WI38 (cell line): ENCODE measurements at regions not wholly inside any gene's neighbourhood (a gene's known extent, or its start where the extent isn't known, plus 50 kb on each side); places are given as distances from the start of the nearest gene placed in this dataset.

Source experiments
- H3K4me3 ChIP-seq: 2 replicates; pipeline ENCODE4 v1.5.1; 2011; ENCODE audit warnings: low read depth, mild to moderate bottlenecking, control low read depth, low read length
- TF ChIP-seq, protein P1 (sequence below): IDR thresholded peaks from 2 replicates; pipeline ENCODE4 v1.5.1; 2012; ENCODE audit warnings: low read depth, mild to moderate bottlenecking, control low read depth, low read length

DNA sequence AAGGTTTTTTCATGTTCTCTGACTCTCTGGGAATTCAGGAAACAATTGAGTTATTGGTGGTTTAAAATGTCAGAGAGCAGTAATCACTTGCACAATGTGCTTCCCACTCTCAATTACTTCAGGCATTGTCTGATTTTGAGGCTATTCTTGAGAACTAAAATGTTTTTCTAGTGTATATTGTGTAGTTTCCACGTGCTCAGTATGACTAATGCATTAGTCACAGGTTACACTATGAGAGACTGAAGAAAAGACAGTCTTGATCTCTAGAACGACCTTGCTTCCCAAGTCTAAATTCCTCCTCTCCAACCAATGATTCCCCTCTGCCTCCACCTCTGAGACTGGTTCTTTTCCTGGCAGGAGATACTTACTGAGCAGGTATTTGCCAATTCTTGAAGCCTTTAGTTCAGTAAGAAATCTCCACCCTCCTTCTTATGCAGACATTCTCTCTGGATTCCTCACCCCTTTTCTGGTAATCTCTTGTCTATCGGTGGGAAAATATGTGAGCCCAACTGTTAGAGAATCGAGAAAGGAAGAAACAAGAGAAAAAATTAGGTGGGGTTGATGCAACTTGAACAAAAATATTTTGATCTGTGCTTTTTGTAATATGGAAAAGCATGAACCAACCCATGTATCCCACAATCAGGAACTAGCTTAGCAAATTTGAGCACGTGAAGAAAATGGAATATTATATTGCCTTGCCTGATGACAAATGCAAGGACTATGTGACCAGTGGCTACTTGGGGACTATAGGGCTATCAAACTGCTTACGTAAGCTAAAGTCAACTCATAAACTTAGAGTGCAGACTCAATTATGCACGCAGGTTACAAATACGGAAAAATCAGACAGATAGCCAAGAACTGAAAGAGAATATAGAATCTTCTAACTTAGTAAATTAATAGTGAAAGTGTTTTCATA is 61.1 kb upstream of the SLC22A16 start:
- H3K4me3 ChIP-seq: peak overlapping the region; percentile 24; the same call in 1 of the 2 replicates
- TF ChIP-seq, protein P1, sequence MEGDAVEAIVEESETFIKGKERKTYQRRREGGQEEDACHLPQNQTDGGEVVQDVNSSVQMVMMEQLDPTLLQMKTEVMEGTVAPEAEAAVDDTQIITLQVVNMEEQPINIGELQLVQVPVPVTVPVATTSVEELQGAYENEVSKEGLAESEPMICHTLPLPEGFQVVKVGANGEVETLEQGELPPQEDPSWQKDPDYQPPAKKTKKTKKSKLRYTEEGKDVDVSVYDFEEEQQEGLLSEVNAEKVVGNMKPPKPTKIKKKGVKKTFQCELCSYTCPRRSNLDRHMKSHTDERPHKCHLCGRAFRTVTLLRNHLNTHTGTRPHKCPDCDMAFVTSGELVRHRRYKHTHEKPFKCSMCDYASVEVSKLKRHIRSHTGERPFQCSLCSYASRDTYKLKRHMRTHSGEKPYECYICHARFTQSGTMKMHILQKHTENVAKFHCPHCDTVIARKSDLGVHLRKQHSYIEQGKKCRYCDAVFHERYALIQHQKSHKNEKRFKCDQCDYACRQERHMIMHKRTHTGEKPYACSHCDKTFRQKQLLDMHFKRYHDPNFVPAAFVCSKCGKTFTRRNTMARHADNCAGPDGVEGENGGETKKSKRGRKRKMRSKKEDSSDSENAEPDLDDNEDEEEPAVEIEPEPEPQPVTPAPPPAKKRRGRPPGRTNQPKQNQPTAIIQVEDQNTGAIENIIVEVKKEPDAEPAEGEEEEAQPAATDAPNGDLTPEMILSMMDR: no peak

DNA sequence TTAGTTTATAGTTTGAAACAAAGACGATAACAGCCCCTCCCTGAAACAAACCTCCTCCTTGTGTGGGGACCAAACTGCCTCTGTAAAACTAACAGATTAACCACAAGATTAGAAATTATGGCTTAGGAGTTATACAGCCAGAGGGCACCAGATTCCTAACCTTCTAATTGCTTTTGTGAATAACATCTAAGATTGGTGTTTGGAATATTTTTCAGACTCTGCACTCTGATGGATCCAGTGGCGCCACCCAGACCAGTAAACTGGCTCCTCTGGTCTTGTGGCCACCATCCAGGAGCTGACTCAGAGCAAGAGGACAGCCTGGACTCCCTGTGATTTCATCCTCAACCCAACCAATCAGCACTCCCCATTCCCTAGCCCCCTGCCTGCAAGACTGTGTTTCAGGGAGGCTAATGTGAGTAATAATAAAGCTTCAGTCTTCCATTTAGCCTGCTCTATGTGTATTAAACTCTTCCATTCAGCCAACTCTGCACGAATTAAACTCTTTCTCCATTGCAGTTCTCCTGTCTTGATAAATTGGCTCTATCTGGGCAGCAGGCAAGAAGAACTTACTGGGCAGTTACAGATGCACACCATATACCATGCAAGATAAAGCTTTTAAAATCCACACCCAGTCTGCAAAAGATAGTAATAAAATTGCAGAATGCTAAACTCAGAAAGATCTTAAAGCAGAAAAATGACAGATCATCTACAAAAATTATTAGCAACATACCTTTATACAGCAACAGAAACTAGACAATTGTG is 58.5 kb upstream of the SLC22A16 start:
- H3K4me3 ChIP-seq: no peak overlapping the region
- TF ChIP-seq, protein P1: no peak

DNA sequence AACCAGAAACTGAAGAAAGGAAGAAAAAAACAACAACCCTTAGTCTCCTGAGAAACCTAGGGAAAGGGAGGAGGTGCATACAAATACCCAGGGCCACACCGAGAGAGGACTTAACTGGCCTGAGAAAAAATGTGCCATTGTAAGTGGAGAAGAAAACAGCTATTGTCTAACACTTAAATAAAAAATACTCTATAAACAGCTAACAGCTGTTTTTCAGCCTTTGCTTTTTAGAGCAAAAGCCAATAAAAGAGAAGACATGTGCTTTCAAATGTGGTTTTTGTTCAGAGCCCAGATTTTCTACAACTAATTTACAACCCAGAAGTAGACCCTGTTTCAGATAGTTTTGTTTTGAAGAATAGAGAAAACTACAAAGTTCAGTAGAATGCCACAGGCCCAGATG is 56.0 kb upstream of the SLC22A16 start:
- no peak overlapping the region for H3K4me3 ChIP-seq
- TF ChIP-seq, protein P1: no peak

DNA sequence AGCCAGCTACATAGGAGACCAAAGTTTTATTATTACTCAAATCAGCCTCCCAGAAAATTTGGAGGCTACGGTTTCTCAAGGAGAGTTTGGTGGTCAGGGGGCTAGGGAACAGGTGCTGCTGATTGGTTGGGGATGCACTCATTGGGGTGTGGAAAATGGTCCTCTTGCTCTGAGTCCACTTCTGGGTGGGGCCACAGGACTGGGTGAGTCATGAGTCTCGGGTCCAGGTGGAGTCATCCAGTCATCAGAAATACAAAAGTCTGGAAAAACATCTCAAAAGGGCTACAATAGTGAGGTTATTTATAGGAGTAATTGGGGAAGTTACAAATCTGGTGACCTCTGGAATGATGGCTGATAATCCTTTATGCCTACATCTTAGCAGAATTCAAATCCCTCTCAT is 54.3 kb upstream of the SLC22A16 start:
- TF ChIP-seq, protein P1: no peak
- H3K4me3 ChIP-seq: no peak overlapping the region

DNA sequence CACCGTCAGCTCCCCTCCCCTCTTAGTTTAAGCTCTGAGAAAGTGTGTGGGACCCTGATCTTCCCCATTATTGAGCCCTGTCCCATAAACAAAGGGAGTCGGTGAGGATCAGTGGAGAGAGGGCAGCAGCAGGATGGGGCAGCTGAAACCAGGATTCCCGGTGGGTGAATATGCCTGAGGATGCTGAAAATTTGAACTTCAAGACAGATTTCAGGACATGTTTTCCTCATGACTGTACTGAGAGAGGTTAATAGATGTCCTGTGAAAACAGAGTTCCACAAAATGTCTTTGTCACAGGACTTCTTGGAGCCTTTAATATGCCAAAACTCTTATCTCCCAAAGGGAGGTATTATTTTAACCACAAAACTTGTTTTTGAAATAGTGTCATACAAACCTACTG is 53.5 kb upstream of the SLC22A16 start:
- no peak overlapping the region for H3K4me3 ChIP-seq
- TF ChIP-seq, protein P1: no peak

DNA sequence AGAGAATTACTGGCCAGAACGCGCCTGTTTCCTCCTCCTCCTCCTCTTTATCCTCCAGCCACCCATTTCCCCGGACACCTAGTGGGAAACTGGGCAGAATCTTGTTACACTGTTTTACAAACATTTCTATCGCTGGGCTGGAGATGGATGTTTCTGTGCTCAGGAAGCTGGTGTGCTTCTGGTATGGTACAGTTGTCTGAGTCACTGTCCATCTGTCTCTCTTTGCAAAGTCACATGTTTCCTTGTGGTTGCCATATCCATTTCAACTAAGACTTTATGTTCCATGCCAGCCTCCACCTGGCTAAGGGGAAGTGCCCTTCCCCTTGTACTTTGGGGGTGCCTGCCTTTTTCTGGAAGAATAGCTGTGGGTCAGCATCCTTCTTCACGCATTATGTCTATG is 52.9 kb upstream of the SLC22A16 start:
- TF ChIP-seq, protein P1: no peak
- H3K4me3 ChIP-seq: no peak overlapping the region

DNA sequence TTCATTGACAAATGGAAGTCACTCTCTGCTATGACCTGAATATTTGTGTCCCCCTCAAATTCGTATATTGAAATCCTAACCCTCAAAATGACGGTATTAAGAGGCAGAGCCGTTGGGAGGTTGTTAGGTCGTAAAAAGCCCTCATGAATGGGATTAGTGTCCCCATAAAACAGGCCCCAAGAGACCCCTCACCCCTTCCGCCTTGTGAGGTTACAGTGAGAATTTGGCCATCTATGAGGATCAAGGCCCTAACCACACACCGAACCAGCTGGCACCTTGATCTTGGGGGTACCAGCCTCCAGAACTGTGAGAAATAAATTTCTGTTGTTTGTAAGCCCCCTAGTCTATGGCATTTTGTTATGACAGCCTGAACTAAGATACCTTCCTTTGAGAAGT is 52.5 kb upstream of the SLC22A16 start:
- H3K4me3 ChIP-seq: no peak overlapping the region
- TF ChIP-seq, protein P1: no peak
